A172 (cell line): ENCODE measurements at regions not wholly inside any gene's neighbourhood (a gene's known extent, or its start where the extent isn't known, plus 50 kb on each side); places are given as distances from the start of the nearest gene placed in this dataset.
"Not testable (repeated sequence)": the region's sequence is repeated elsewhere in the genome, so short reads cannot be mapped to it uniquely, and the experiment has no call there.

Experiments
- DNase-seq: peaks from one replicate; pipeline ENCODE4 v3.0.0-alpha.2; 2015; ENCODE audit warnings: low spot score

DNA sequence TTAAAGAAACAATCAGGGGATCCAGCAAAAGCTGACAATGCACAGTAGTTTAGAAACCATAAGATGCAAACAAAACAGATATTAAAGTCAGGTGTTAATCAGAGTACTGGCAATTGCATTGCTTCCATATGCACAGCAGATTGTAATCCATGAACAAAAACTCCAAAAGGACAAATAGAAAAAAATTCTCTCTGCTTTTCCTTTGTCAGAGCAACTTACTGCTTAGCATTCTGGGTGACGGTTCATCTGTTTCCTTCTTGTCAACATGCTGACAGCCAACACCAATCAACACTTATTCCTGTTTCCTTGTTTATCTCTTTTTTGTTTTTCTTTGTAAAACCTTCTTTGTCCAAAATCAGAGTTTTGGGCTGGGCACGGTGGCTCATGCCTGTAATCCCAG, 473.1 kb downstream of the XIRP2 start:
- DNase-seq, result no peak

DNA sequence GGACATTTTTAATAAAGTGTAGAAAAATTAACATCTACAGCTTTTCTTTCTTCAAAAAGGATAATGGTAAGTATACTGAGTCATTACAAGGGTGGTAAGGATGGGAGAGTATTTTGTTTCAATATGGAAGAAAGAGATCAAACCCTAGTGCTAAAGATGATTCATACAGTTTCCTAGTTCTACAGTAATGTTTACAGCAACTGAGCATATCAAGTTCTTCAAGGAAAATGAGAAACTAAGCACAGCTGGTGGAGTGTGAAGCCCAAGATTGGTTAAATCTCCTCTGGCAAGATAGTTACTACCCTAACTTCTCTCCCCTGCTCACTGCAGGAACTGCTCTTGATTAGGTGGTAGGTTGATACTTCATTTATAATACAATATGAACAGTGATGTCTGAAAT, 467.5 kb downstream of the XIRP2 start:
- no peak for DNase-seq

DNA sequence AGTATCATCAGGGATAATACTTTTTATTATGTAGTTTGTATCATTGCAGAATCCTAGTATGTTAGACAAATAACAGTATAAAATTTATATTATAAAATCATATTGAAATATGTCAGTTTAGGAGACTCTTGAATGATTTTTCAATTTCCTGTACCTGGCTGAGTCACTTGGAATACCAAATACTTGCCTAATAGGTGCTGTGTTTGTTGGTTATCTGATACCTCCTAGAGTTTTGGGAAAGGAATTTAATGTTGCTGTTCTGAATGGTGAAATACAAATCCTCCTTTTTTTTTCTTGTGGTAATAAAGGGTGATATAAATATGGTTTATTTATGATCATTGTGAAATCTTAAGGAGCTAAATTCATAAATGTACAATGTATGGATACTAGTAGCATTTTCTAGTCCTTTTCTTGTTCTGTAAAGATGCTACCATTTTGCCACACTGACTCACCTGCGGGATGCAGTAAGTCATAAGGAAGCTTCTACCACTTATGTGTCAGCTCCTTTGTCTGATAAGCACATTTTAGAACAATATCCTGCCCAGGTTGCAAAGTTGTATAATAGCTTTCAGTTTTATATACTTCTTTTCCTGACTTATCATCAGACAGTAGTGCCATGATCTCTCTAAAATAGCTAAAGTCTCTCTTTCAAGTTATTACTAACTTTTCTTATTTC, 465.5 kb downstream of the XIRP2 start:
- DNase-seq, result no peak

DNA sequence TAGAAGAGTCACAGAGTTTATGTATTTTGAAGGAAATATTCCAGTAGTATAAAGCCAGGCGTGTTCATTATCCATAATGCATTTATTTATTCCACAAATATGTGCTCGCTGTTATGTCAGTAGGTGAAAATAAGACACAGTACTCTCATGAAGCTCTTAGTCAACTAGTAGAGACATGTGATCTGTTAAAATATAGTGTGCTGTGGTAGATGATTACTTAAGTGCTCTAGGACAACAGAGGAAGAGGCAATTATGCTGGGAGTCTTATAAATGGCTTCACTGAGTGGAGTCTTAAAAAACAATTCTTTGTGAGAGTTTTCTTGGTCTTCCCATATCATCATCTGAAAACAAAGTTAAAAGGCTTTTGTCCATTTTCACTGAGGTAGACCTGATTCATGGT, 457.3 kb downstream of the XIRP2 start:
- DNase-seq, result no peak

DNA sequence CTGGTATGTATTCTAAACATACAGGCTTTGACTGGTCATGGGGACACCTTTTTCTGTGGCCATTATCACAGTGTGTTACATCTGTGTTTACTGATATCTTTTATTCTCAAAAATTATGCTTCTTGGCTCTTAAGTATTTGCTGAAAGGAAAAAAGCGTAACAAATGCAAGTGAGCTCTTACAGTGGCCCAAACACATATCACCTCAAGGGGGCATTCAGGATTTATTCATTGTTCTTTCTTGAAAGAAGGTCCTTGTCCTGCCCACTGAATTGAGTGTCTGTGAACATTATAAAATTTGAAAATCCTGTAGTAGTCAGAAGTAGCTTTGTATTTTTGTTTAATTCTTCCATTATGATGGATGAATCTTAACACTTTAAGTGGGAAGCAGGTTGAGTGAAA, 454.5 kb downstream of the XIRP2 start:
- peak; percentile 16 for DNase-seq

DNA sequence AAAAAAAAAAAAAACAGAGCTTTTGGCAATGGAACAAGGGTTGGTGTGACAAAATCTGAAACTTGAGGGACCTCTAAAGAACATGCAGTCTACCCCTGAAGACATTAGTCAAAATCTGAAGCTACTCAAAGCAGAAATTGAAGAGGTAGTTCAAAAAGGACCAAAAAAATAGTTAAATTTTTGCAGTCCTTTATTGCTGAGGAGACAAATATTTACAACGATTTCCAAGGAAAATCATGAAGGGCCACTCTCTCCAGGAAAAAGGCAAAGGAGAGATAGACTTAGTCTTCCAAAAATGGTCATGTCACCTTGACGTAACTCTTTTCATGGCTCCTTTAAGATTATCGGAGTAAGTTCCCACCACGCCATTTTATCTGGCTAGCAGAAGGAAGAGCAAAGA, 452.0 kb downstream of the XIRP2 start:
- DNase-seq, result no peak

DNA sequence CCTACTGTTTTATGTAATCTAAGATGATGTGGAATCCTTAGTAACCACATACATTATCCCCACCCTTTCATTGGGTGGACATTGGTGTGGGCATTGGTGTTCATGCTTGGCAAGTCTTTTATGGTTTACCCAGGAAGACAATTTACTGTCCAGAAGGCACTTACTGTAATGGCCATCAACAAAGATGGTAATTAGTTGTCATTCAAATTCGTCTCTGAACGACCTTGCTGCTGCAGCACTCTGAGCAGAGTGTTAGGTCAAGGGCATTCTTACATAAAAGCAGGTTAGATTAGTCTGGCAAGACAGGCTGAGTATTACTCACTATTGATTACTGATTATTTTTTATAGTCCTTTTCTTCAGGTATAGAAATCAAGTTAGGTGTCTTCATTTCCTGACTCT, 447.9 kb downstream of the XIRP2 start:
- no peak for DNase-seq

DNA sequence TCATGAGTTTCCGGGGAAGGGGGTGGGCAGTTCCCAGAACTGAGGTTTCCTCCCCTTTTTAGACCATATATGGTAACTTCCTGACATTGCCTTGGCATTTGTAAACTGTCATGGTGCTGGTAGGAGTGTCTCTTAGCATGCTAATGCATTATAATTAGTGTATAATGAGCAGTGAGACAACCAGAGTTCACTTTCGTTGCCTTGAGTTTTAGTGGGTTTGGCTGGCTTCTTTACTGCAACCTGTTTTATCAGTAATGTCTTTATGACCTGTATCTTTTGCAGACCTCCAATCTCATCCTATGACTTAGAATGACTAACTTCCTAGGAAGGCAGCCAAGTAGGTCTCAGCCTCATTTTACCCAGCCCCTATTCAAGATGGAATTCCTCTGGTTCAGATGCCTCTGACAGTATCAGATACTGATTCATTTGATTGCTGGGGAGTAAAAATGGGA, 447.3 kb downstream of the XIRP2 start:
- DNase-seq, result peak; percentile 80

DNA sequence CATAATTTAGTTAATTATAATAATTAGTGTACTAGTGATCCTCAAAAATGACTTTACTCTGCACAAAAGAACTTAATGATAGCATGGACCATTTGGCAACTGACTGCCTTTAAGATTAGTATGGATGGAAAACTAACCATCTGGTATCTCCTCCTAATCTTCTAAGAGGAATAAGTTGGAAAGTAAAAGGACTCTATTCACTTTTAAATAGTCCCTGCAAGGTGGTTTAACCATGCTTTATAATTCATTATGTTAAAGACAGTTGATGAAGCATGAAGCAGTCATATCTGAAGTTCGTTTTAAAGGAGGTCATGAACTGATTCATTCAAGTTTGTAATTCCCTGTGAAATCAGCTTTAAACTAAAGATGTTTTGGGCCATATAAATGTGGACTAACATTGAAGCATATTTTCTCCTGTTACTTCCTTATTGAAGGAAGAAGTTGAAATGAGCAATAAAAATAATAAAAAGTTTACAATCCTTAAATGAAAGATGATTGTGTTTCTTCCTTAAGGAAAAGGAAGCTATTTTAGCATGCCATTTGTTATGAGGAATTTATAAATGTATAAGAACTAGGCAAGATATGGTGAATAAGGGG, 446.0 kb downstream of the XIRP2 start:
- DNase-seq, result no peak

DNA sequence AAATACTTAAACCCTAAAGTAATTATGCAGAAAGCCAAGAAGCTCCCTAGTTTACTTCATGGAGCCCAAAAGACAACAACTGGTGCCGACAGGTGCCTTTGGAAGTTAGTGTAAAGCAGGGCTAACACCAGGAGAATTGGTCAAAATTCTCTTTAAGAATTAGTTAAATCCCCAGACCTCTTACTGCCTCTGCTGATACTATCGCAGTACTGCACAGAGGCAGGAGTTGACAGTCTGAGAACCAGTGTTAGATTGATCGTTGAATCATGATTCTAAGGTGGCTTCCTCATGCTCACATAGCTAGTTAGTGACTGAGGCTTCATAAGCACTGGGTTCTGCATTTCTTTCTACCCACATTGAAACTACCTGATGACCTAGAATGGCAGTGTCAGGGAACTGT, 445.0 kb downstream of the XIRP2 start:
- DNase-seq, result no peak

DNA sequence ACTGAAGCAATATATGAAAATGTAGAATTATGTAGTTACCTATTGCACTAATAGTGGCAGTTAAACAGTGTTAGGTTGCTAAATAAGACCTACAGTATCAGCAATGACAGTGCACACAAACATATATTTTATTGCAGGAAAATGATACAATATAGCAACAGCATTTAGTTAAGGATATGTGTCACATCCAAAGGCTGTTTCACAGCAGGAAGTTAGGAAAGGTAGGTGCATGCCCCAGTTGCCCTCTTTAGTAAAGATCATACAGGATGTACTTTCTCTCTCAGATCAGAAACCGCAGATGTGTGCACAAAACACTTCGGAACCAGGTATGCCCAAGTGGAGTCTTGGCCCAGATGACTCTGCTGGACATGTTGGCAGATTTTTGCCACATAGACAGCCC, 444.1 kb downstream of the XIRP2 start:
- no peak for DNase-seq

DNA sequence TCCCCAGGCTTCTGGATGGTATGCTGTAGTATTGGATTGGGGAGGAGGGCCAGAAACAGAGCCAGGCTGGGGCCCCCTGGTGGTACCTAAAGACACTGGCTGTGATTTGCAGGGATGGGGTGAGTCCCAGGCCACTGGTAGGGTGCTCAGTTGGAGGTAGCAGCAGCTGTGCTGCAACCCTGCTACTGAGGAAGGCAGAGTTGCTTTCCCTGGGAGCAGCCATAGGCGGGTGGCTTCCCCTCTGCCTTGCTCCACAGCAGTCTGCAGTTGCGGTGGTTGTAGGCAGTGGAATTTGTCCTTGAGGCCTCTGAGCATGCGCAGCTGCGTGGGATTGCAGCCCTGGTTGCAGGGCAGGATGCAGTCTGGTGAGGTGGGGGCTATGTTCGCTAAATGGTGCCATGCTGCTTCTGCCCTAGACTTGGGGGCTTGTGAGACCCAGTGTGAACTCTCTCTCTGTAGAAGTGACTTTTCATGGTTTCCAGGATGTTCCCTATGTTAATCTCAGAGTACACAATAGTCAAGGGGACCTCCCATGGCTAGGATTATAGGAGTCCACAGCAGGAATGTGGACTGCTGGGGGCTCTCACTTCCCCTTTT, 443.5 kb downstream of the XIRP2 start:
- DNase-seq, result no peak

DNA sequence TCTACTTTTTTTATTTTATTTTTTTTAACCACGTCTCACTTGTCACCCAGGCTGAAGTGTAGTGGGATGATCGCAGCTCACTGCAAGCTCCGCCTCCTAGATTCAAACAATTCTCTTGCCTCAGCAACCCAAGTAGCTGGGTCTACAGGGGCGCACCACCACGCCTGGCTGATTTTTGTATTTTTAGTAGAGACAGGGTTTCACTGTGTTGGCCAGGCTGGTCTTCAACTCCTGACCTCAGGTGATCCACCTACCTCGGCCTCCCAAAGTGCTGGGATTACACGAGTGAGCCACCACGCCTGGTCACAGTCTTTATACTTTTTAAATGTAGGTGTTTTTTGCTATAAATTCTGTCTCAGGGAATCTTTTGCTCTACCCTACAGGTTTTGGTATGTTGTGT, 440.5 kb downstream of the XIRP2 start:
- DNase-seq, result not testable (repeated sequence)

DNA sequence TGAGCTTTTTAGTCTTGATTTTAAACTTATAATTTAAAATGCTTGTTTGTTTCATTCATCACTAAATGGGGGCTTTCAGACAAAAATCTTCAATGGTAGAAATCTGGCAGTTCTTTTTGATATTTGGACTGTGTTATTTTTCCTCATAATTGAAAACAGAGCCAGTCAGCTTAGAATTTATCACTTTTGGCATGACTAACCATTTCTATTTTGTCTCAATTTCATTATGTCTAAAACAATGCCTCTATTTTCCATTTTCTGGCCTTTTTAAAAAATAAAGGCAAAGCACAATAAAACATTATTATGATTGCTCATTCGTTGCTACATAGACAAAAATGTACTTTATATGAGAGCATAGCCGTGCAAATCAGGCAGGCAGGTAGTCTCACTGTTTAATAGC, 434.5 kb downstream of the XIRP2 start:
- DNase-seq, result no peak

DNA sequence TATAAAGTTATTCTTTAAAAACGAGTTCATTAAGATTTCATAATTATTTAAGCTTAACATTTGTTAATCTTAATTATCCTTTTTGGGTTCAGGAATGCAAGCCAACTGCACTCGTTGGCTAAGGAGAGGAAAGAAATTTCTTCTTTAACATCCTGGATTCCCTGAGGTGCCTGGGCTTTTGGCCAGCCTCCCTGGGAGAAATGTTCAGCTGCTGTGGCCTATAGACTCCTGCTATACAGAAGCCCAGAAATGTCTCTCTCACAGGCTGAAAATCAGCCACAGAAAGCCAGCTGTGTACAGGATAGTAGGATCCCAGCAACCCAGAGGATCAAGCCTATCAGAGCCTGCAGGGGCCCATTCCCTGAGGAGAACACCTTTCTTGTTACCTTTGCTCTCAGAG, 430.3 kb downstream of the XIRP2 start:
- DNase-seq, result no peak

DNA sequence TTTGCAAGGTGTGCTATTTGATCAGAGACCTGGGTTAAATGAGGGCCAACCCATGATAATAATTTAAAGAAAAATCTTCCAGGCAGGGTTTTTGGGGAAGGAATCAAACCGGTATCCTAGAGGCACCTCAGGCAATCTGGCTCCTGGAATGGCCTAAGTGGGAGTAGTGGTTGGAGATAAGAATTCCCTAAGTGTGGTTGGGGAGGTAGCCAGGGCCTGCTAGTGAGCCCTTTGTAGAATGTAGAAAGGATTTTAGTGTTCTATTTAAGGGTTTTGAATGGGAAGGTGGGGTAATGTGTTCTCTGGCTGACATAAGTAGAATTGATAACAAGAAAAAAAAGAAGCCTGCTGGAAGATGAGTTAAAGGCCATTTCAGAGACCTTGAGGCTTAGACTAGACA, 422.2 kb downstream of the XIRP2 start:
- DNase-seq, result no peak
